ENCODE measurements at regions not wholly inside any gene's neighbourhood (a gene's known extent, or its start where the extent isn't known, plus 50 kb on each side); places are given as distances from the start of the nearest gene placed in this dataset.

GRCh38 chr11:106271686-106272085 is 194.2 kb downstream of the AASDHPPT start:
- FAIRE-seq, result no peak
- no peak for DNase-seq (ENCODE audit: insufficient read length, low spot score)
- TF ChIP-seq, protein P1, sequence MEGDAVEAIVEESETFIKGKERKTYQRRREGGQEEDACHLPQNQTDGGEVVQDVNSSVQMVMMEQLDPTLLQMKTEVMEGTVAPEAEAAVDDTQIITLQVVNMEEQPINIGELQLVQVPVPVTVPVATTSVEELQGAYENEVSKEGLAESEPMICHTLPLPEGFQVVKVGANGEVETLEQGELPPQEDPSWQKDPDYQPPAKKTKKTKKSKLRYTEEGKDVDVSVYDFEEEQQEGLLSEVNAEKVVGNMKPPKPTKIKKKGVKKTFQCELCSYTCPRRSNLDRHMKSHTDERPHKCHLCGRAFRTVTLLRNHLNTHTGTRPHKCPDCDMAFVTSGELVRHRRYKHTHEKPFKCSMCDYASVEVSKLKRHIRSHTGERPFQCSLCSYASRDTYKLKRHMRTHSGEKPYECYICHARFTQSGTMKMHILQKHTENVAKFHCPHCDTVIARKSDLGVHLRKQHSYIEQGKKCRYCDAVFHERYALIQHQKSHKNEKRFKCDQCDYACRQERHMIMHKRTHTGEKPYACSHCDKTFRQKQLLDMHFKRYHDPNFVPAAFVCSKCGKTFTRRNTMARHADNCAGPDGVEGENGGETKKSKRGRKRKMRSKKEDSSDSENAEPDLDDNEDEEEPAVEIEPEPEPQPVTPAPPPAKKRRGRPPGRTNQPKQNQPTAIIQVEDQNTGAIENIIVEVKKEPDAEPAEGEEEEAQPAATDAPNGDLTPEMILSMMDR (IDR thresholded peaks at IDR 0.05; ENCODE audit: insufficient read depth, missing control alignments), result no peak

DNA sequence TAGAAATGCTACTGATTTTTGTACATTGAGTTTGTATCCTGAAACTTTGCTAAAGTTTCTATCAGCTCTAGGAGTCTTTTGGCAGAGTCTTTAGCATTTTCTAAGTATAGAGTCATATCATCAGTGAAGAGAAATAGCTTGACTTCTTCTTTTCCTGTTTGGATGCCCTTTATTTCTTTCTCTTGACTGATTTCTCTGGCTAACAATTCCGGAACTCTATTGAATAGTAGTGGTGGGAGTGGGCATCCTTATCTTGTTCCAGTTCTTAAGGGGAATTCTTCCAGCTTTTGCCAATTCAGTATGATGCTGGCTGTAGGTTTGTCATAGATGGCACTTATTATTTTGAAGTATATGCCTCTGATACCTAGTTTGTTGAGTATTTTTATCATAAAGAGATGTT is 197.7 kb downstream of the AASDHPPT start:
- TF ChIP-seq, protein P1 (IDR thresholded peaks at IDR 0.05; ENCODE audit: insufficient read depth, missing control alignments), result no peak
- no peak for FAIRE-seq
- no peak for DNase-seq (ENCODE audit: insufficient read length, low spot score)

DNA sequence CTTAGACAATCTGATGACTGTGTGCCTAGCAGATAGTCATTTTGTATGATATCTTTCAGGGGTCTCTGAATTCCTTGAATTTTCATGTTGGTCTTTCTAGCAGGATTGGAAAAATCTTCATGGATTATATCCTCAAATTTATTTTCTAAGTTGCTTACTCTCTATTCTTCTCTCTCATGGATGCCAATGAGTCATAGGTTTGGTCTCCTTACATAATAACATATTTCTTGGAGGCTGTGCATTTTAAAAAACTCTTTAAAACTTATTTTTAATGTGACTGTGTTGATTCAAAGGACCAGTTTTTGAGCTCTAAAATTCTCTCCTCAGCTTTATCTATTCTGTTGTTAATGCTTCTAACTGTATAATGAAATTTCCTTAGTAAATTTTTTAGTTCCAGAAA is 198.7 kb downstream of the AASDHPPT start:
- TF ChIP-seq, protein P1 (IDR thresholded peaks at IDR 0.05; ENCODE audit: insufficient read depth, missing control alignments), result no peak
- no peak for DNase-seq (ENCODE audit: insufficient read length, low spot score)
- FAIRE-seq, result no peak

DNA sequence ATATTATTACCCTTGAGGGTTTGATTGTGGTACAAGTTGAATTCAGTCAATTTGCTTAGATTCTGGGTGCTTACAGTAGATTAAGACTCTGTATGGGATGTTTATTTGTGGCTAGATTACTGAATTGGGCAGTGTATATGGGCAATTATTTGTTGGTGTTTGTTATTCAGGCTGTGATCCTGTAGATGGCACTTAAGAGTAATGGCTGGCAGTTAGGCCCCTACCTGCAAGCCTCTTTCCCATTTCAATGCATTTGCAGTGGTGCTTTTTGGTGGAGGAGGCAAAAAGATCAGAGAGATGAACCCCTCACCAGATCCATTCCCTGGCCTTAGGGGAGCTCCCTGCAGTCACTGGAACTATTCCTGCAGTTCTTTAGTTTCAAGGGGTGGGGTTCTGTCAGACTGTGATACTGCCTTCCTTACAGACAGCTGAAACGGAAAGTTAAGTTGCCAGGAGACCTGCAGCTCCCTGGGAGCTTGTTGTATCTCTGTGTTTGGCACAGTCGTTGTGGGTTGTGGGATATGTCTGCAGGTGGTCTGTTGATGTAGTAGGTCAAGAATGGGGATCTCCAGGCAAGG is 199.5 kb downstream of the AASDHPPT start:
- TF ChIP-seq, protein P1 (IDR thresholded peaks at IDR 0.05; ENCODE audit: insufficient read depth, missing control alignments), result peak; percentile 60
- FAIRE-seq (peak; percentile 32), DNase-seq (ENCODE audit: insufficient read length, low spot score) (no peak)

DNA sequence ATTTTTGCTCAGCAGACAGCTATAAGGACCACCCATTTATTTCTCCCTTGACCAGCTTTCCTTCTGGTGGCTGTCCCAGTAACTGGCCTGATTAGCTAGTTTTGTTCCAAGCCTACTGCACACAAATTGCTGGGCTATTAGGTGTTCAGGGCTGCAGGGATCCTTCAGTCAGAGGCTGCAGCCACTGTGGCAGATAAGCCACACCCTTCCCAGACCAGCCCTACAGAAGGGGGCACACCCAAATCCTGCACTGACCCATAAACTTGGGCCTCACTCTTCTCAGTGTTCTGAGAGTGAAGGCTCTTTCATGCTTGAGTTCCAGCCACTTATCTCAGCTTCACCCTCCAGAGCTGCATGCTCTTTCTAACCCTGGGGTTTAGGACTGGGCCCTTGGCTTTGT is 200.0 kb downstream of the AASDHPPT start:
- DNase-seq (ENCODE audit: insufficient read length, low spot score) (no peak), FAIRE-seq (no peak)
- TF ChIP-seq, protein P1 (IDR thresholded peaks at IDR 0.05; ENCODE audit: insufficient read depth, missing control alignments), result no peak

GRCh38 chr11:106278391-106278790 is 200.9 kb downstream of the AASDHPPT start:
- TF ChIP-seq, protein P1 (IDR thresholded peaks at IDR 0.05; ENCODE audit: insufficient read depth, missing control alignments), result no peak
- FAIRE-seq (no peak), DNase-seq (ENCODE audit: insufficient read length, low spot score) (no peak)

DNA sequence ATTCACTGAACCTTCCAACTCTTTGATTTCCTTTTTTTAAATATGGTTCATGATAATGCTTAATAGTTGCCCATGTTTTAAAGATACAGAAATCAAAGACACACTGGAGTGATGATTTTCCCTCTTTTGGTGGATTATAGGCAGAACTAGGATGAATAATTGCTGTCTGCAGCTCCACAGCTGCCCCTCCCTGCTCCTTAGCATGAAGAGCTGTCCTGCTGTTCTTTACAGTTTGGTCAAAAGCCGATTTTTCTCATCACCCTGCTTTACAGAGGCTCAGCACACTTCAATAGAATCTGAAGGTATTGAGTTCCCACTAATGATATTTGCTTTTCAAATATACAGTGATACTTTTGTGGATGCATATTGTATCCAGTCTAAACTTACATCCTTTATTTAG is 202.6 kb downstream of the AASDHPPT start:
- TF ChIP-seq, protein P1 (IDR thresholded peaks at IDR 0.05; ENCODE audit: insufficient read depth, missing control alignments), result no peak
- FAIRE-seq, result no peak

More for the DNA sequence above, 202.6 kb downstream of the AASDHPPT start:
- DNase-seq (ENCODE audit: insufficient read length, low spot score), result no peak
